Activated CD8-positive, alpha-beta memory T cell treated with anti-CD3 and anti-CD28 coated beads for 48 hours (primary cell): ENCODE measurements at regions not wholly inside any gene's neighbourhood (a gene's known extent, or its start where the extent isn't known, plus 50 kb on each side); places are given as distances from the start of the nearest gene placed in this dataset.
"Not testable (repeated sequence)": the region's sequence is repeated elsewhere in the genome, so short reads cannot be mapped to it uniquely, and the experiment has no call there.

Experiments used
- DNase-seq, 3 experiments: peaks; one replicate each; pipeline ENCODE4 v3.0.0-alpha.2; 2020; ENCODE audit warnings: low read depth in 2 of 3, low spot score in 2 of 3

DNA sequence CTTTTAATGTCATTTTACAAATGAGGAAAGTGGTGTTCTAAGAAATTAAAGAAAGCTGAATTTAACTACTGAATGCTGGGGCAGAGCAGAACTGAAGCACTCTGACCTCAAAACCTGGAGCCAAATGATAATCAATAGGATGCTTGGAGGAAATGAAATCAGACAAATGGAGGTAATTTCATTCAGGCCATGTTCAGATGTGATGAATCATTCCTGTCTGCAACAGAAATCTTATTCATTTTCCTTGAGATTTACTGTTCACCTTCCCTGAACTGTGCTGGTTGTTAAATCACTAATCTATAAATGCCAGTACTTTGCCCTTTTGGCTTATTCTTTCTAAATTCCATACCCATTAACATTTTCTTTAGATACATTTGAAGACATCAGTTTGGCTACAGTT is 85.6 kb upstream of the SNX7 start:
- no peak for DNase-seq

DNA sequence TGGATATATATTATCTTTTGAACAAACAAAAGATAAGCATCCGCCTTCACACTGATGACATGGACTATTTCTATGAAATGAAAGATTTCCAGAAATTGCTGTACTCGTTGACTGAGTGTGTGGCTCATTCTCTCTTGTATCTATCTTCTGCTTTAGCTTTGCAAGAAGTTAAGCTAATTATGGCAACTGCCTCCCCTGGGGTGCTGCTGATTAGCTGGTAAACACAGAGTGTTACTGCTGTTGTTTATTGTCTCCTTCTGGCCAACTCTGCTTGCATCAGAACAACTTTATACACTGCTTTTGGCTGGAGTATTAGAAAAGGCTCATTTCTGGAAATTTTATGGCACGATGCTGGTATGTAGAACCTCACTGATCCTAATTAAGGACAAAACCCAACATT is 95.6 kb upstream of the SNX7 start:
- no peak for DNase-seq

DNA sequence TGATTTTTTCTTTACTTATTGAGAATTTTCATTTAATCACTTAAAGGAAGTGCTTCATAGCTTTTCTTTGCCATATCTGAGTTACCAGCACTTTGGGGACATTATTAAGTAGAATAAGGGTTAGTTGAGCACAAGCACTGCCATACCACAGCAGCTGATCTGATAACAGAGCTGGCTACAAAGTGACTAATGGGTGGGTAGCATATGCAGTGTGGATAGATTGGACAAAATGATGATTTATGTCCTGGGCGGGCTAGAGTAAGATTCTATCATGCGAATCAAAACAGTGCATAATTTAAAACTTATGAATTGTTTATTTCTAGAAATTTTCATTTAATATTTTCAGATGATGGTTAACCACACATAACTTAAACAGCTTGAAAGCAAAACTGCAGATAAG is 102.2 kb upstream of the SNX7 start:
- no peak for DNase-seq

DNA sequence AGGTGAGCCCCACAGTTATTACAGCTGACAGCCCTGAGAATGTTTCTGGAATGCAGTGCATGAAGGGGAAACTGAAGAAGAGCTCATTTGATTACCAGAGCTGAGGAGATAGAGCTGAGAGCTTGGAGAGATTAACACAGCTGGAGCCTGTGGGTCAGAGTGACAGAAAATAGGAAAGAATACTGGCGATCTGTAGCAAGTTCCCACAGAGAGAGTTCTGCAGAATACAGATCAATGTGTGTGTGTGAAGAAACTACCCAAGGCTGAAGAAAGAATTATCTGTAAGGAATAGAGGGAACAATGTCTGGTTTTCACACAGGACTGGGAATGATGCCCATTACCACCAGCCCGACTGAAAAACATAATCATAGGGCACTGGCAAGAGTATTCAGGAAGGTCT is 103.6 kb upstream of the SNX7 start:
- DNase-seq = no peak

DNA sequence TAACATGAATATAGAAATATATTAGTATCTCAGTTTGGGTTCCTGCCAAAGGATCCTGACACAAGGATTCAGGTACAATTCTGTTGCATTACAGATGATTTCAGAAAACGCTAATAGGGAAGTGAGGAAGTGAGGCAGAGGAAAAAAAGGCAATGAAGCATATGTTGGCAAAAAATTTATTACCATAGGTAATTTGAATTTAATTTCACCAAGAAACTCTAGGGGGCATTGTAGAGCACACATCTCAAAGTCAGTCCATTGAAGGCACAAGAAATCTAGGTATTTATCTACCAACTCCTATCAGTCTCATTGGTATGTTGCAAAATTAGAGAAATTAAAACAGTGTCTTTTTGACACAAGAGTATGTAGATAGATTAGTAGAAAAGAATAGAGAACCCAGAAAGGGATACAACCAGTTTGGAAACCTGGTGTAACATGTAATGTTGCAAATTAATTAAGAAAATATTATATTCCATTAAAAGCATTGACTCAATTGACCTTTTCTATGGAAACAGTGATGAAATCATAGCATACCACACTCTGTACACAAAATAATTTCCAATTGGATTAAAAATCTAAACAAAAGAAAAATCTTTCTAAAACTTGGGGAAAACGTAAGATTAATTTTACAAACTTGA is 104.9 kb upstream of the SNX7 start:
- no peak for DNase-seq

DNA sequence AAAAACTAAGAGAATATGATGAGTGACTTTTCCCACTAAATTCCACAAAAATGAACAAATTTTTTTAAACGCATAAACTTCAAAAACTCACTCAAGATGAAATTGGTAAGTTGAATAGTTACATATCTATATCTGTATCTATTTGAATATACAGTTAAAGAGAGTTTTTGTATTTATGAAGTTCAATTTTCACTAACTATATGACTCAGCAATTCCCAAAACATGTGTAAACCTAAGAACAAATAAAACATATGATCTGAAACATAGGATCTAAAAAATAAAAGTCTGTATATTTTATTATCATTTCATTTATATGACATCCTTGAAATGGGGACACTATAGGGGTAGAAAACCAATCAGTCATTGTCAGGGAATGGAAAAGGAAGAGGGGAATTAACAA is 105.7 kb upstream of the SNX7 start:
- no peak for DNase-seq

DNA sequence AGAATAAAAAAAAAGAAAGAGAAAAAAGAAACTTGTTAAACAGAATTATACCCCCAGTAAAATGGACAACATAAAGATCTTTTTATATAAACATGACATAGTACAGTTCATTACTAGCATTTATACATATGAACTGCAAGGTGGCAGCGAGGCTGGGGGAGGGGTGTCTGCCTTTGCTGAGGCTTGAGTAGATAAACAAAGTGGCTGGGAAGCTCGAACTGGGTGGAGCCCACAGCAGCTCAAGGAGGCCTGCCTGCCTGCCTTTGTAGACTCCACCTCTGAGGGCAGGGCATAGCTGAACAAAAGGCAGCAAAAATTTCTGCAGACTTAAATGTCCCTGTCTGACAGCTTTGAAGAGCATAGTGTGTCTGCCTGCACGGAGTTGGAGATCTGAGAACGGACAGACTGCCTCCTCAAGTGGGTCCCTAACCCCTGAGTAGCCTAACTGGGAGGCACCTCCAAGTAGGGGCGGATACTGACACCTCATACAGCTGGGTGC is 108.9 kb upstream of the SNX7 start:
- DNase-seq = not testable (repeated sequence)

DNA sequence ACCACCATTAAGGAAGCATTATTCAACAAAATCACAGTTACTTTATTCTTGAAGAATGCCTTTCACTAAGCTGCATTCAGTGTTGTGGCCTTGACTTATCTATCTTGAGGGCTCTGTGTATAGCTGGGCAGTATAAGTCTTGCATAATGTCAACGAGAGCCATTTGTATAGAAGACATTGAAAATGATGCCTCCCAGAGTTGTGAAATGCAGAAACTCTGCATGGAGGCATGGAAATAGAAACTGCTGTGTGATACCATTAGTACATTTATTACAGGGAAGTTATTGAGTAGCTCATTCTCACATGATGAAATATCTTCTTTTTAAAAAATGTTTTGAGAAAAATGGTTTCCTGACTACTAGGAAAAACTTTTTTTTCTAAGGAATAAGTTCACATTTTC is 111.4 kb upstream of the SNX7 start:
- no peak for DNase-seq

DNA sequence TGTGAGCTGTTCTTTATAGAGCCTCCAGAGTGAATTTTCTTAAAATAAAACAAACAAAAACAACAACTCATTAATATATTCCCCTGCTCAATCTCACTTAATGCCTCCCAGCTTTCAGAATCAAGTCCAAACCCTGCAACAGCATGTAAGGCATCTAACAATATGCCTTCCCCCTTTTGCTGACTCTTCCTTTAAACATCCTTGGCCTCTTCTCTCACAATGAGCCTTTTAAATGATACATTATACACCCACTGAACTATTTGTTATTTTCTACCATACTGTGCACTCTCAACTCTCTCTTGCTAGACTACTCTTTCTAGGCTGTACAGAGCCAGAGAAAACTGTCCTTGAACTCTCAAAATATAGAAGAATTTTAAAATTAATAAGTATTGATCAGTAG is 115.2 kb upstream of the SNX7 start:
- DNase-seq = no peak

DNA sequence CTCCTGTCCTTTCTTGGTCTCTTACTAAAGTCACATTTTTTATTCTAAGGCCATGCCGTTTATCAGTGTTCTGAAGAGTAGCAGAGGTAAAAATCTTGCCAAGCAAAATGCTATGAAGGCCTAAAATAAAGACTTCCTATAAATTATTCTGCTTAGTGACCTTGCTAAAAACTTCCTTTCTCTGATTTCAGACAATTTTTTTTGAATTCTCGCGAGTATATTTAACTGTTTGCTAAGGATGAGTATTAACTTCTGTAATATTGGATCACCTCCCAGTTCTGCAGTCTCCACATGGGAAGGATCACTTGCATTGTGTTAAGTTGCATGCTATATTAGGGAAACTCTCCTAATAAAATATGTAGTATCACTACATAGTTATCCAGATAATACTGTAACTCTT is 123.4 kb upstream of the SNX7 start:
- no peak for DNase-seq

DNA sequence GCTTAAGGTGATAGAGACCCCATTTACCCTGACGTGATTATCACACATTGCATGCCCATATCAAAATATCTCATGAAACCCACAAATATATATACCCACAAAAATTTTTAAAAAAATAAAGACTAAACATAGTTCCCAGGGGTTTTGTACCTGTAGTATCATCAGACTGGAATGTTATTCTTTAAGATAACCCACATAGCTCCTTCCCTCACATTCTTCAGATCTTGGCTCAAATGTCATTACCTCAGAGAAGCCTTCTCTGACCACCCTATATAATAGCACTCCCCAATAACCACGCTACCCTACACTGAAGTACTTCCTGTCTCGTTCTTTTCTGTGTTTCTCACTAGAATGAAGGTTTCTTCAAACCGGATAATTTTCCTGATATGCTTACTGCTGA is 138.3 kb upstream of the SNX7 start:
- no peak for DNase-seq

DNA sequence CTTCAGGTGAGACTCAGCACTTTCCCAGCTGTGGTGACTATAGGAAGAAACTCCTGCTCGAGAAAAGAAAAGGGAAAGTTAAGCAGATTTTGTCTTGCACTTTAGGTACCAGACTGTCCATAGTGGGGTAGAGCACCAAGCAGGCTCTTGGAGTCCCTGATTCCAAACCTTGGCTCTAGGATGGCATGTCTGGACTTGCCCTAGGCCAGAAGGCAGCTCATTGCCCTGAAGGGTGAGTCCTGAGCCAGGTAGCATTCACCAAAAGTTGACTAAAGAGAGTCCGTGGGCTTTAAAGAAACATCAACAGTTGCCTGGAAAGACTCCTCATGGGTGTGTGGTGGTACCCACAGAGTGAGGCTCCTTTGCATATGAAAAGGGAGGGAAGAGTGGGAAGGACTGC is 145.2 kb upstream of the SNX7 start:
- DNase-seq = no peak

DNA sequence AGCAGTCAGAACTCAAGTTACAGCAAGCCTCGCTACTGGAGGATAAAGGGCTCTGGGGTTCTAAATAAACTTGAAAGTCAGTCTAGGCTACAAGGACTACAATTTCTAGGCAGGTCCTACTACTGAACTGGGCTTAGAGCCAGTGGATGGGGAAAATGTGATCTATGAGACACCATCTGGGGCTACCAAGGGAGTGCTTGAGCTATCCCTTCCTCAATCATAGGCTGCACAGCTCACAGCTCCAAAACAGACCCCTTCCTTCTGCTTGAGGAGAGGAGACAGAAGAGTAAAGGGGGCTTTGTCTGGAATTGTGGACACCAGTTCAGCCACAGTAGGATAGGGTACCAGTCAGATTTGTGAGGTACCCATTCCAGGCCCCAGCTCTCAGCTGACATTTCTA is 145.8 kb upstream of the SNX7 start:
- DNase-seq = no peak

DNA sequence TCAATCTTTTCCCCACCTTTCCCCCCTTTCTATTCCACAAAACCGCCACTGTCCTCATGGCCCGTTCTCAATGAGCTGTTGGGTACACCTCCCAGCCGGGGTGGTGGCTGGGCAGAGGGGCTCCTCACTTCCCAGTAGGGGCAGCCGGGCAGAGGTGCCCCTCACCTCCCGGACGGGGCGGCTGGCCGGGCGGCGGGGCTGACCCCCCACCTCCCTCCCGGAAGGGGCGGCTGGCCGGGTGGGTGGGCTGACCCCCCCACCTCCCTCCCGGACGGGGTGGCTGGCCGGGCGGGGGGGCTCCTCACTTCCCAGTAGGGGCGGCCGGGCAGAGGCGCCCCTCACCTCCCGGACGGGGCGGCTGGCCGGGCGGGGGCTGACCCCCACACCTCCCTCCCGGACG is 149.3 kb upstream of the SNX7 start:
- not testable (repeated sequence) for DNase-seq

DNA sequence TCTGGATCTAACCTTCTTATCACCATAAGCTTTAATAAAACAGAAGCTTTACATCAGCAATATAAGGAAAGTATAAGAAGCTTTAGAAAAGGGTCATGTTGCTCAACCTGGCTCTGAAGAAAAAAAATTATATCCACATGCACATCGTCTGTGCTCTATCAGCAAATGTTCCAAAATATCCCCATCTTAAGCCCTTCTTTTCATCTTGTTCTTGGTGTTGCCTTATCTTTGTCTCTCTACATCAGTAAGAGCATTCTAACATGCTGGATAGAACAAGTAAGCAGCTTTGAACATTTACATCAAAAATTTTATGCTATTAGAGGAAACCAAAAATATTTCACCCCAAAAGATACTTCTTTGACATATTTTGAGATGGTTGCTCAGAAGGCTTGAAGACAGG is 157.8 kb upstream of the SNX7 start:
- DNase-seq = no peak

DNA sequence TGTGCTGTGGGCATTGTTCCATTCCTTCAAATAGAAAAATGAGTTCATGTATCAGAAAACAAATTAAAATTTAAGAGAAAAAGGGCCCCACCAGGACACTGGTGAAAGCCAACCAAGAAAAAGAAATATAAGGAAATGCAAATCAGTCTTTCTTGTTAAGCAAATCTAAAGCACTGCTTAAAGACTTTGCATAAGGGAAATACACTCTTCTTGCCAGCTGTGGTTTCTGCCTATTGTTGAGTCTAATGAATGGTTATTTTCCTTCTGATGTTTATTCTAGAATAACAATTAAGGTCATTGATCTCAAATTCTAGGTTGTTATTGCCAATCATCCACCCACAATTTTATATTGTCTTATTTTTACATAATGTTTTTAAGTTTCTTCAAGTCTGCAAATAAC is 158.6 kb upstream of the SNX7 start:
- no peak for DNase-seq

DNA sequence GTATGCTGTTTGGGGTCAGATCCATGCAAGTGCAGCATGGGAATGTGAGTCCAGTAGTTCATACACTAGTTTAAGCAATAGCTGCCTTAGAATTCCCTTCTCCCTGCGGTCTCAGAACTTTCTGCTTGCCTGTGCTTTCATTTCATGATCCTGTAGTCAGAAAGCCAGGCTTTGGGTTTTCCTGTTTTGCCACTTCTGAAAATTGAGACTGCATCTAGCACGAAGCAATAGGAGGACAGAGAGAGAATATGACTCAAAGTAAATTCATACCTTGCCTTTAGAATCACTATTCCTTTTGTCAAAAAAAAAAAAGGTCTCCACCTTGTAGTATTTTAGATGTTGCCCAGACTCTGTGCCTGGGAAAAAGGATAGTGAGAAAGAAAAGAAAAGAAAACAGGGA is 161.2 kb upstream of the SNX7 start:
- DNase-seq = no peak

DNA sequence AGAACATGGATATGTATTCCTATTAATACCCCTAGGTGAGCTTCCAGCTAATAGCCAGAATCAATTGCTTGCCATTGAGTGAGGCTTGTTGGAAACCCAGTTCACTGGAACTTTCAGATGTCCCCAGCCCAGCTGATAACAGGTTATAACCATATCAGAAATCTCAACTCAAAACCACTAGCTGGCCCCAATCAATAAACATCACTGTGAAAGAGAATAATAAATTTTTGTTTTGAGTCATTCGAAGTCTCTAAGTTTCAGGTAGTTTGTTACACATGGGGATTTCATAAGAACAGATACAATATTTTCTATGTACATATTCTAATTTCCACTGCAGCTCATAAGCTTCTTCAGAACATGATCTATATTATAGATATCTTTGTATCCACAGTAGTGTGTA is 162.9 kb upstream of the SNX7 start:
- DNase-seq = no peak

DNA sequence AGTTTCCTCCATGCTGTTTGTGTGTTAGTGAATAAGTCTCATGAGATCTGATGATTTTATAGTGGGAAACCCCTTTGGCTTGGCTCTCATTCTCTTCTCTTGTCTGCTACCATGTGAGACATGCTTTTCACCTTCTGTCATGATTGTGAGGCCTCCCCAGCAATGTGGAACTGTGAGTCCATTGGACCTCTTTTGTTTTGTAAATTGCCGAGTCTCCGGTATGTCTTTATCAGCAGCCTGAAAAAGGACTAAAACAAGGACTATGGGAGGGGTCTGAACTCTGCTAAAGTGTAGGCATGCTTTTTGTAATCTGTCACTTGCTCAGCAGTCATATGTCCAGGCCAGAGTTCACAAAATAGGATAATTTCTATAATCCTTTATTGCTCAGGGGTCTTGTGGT is 164.0 kb upstream of the SNX7 start:
- no peak for DNase-seq

DNA sequence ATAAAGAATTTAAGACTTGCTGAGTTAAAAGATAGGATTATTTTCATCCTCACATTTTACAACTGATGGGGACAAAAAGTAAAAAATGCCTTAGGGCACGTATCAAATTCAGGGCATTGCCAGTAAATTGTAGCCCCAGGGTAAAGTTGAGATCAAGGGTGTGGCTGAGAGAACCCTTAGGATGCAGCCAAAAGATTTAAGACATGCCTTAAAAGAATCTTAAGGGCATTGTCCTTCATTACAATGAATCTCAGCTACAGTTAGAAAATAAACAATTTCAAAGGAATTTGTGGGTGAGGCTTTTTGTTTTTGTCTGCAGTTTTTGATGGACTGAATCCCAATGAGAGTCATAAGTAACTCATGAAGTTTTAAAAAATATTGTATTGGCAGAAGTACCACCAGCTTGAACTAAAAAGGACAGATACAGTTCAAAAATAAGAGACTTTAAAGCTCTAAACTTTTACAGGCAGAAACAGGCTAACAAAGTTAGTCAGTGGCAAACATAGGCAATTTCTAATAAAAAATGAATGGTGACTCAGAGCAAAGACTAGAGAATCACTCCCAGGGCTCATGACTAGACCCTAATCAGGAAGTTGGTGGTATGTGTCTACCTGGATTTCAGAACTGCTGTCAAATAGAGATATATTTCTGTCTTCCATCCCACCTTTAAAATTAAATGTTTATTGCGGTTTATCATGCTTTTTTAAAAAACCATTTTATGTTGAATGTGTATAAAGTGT is 165.1 kb upstream of the SNX7 start:
- DNase-seq = no peak

DNA sequence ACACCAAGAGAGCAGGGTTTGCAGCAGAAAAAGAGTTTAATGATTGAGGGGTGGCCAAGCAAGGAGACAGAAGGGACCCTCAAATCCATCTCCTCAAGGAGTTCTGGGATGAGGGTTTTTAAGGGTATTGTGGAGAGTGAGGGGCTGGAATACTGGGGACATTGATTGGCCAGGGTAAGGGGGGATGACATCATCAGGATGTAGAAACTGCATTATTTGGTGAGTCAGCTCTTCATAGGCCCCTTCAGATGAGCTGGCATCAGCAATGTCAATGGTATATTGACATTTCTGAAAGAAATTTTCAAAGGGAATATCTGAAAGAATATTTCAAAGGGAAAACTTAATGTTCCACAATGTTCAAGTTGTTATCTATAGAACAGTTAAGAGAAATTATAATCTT is 168.1 kb upstream of the SNX7 start:
- no peak for DNase-seq

DNA sequence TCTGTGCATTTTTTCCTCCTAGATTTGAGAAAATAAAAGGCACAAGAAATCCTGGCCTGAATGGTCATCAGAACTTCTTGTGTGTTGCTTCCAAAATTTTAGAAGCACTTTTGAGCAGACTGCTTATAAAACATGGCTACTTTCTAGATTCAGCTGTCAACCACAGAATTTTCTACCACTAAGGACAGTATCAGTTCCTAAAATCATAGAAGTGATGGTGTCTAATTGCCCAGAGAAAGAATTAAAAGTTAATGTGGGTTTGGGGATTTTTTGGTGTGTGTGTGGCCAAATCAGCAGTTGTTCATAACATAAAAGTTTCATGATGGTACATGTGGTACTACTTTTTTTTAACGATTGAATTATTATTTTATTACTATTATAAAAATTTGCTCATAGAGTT is 171.4 kb upstream of the SNX7 start:
- DNase-seq = no peak

DNA sequence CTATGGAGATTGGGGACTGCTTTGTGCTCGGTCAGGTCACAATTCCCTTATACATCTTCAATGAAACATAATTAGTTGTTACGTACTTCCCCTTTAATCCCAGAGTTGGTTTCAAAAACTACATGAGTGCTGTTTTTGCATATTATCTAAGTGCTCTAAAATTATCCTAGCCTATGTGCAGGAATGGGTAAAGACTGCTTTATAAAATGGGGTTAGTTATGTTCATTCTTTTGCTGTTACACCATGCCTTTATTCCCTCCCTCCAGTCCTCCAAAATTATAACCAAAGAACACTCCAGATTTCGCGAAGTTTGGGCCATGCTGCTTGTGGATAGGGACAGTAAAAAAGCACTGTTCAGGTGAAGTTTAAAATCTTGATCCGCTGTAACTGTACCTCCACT is 173.9 kb upstream of the SNX7 start:
- no peak for DNase-seq
